SJSA1 (cell line): ENCODE measurements at regions not wholly inside any gene's neighbourhood (a gene's known extent, or its start where the extent isn't known, plus 50 kb on each side); places are given as distances from the start of the nearest gene placed in this dataset.
"Not testable (repeated sequence)": the region's sequence is repeated elsewhere in the genome, so short reads cannot be mapped to it uniquely, and the experiment has no call there.

Source experiments
- DNase-seq, 2 experiments: peaks; one replicate each; pipeline ENCODE4 v3.0.0-alpha.2; 2015 to 2020; ENCODE audit warnings: low spot score in 2 of 2, low read depth in 1 of 2
- H3K27ac ChIP-seq: fragments of 250-450 bp; sonication (Bioruptor Pico); 2 replicates; pipeline ENCODE4 v1.5.1; 2020; ENCODE audit warnings: mild to moderate bottlenecking, moderate library complexity
- H3K27me3 ChIP-seq: fragments of 250-450 bp; sonication (Bioruptor Pico); replicated peaks from 2 replicates; pipeline ENCODE4 v1.5.1; 2020; ENCODE audit warnings: mild to moderate bottlenecking, moderate library complexity
- H3K36me3 ChIP-seq: fragments of 250-450 bp; sonication (Bioruptor Pico); 2 replicates; pipeline ENCODE4 v1.5.1; 2020; ENCODE audit warnings: mild to moderate bottlenecking
- H3K4me1 ChIP-seq: fragments of 250-450 bp; sonication (Bioruptor Pico); replicated peaks from 2 replicates; pipeline ENCODE4 v1.6.1; 2021; ENCODE audit warnings: mild to moderate bottlenecking
- H3K4me3 ChIP-seq: fragments of 250-450 bp; sonication (Bioruptor Pico); 2 replicates; pipeline ENCODE4 v1.5.1; 2020; ENCODE audit warnings: mild to moderate bottlenecking
- H3K9me3 ChIP-seq: fragments of 250-450 bp; sonication (Bioruptor Pico); replicated peaks from 2 replicates; pipeline ENCODE4 v1.5.1; 2020; ENCODE audit warnings: mild to moderate bottlenecking

GRCh38 chr6:74268815-74269599 is 573.0 kb downstream of the CD109 start:
- H3K27me3 ChIP-seq = no peaks in the 10 kb centered on the region
- H3K4me3 ChIP-seq = no peak overlapping the region
- H3K9me3 ChIP-seq = no peaks in the 10 kb centered on the region
- H3K27ac ChIP-seq = no peak overlapping the region
- H3K4me1 ChIP-seq = peaks cover 8% of the 10 kb centered on the region; the same call in 1 of the 2 replicates
- H3K36me3 ChIP-seq = no peaks in the 10 kb centered on the region
- DNase-seq = peak in 1 of 2 experiments; percentile 22

- H3K4me3 ChIP-seq = no peak overlapping the region
- H3K36me3 ChIP-seq = no peaks in the 10 kb centered on the region
- H3K27ac ChIP-seq = no peak overlapping the region
- H3K4me1 ChIP-seq = peaks cover 7% of the 10 kb centered on the region
- H3K9me3 ChIP-seq = 0 out of 2 replicates have a peak, but pooled peaks cover 3% of the 10 kb centered on the region
- DNase-seq = no peak
- H3K27me3 ChIP-seq = no peaks in the 10 kb centered on the region
These were observed 564.0 kb downstream of the CD109 start for GRCh38 chr6:74259981-74260380.

GRCh38 chr6:74256781-74257180 is 560.8 kb downstream of the CD109 start:
- Histone ChIP-seq H3K27ac (no peak overlapping the region), H3K27me3 (no peaks in the 10 kb centered on the region), H3K4me3 (no peak overlapping the region), H3K4me1 (peaks cover 7% of the 10 kb centered on the region), H3K36me3 (no peaks in the 10 kb centered on the region), H3K9me3 (0 out of 2 replicates have a peak, but pooled peaks cover 3% of the 10 kb centered on the region)
- no peak for DNase-seq

- Histone ChIP-seq H3K4me1 (peaks cover 7% of the 10 kb centered on the region), H3K9me3 (0 out of 2 replicates have a peak, but pooled peaks cover 3% of the 10 kb centered on the region), H3K27me3 (no peaks in the 10 kb centered on the region), H3K36me3 (no peaks in the 10 kb centered on the region), H3K27ac (no peak overlapping the region), H3K4me3 (no peak overlapping the region)
- DNase-seq = no peak
These were observed 560.4 kb downstream of the CD109 start for GRCh38 chr6:74256381-74256780.

- H3K9me3 ChIP-seq, DNase-seq, H3K27ac ChIP-seq, H3K36me3 ChIP-seq, H3K27me3 ChIP-seq, H3K4me3 ChIP-seq: not testable (repeated sequence)
- H3K4me1 ChIP-seq = peaks cover 16% of the 10 kb centered on the region
These were observed 559.0 kb downstream of the CD109 start for GRCh38 chr6:74255007-74255406.

- H3K27me3 ChIP-seq, H3K4me3 ChIP-seq, H3K36me3 ChIP-seq, DNase-seq, H3K27ac ChIP-seq, H3K9me3 ChIP-seq: not testable (repeated sequence)
- peaks cover 25% of the 10 kb centered on the region for H3K4me1 ChIP-seq
These were observed 558.1 kb downstream of the CD109 start for GRCh38 chr6:74254147-74254546.

GRCh38 chr6:74253261-74253660 is 557.3 kb downstream of the CD109 start:
- peaks cover 28% of the 10 kb centered on the region for H3K4me1 ChIP-seq
- no peak overlapping the region for H3K4me3 ChIP-seq
- no peak overlapping the region for H3K27ac ChIP-seq
- H3K27me3 ChIP-seq = no peaks in the 10 kb centered on the region
- no peak for DNase-seq
- H3K36me3 ChIP-seq = no peaks in the 10 kb centered on the region
- H3K9me3 ChIP-seq = 0 out of 2 replicates have a peak, but pooled peaks cover 3% of the 10 kb centered on the region

GRCh38 chr6:74250161-74250818 is 554.3 kb downstream of the CD109 start:
- no peaks in the 10 kb centered on the region for H3K36me3 ChIP-seq
- H3K27ac ChIP-seq = peak overlapping the region; percentile 26
- peaks cover 21% of the 10 kb centered on the region for H3K4me1 ChIP-seq
- no peaks in the 10 kb centered on the region for H3K27me3 ChIP-seq
- DNase-seq = peak in 1 of 2 experiments; percentile 23
- H3K4me3 ChIP-seq = no peak overlapping the region
- no peaks in the 10 kb centered on the region for H3K9me3 ChIP-seq

GRCh38 chr6:74249658-74250057 is 553.7 kb downstream of the CD109 start:
- Histone ChIP-seq H3K4me1 (peaks cover 21% of the 10 kb centered on the region), H3K9me3 (no peaks in the 10 kb centered on the region), H3K27ac (peak overlapping the region; percentile 53), H3K4me3 (no peak overlapping the region), H3K27me3 (no peaks in the 10 kb centered on the region), H3K36me3 (no peaks in the 10 kb centered on the region)
- peak in 1 of 2 experiments; percentile 60 for DNase-seq

GRCh38 chr6:74248966-74249365 is 553.0 kb downstream of the CD109 start:
- peak overlapping the region; percentile 53 for H3K27ac ChIP-seq
- no peaks in the 10 kb centered on the region for H3K9me3 ChIP-seq
- peaks cover 21% of the 10 kb centered on the region for H3K4me1 ChIP-seq
- no peaks in the 10 kb centered on the region for H3K27me3 ChIP-seq
- no peaks in the 10 kb centered on the region for H3K36me3 ChIP-seq
- DNase-seq = no peak
- no peak overlapping the region for H3K4me3 ChIP-seq

- H3K36me3 ChIP-seq = no peaks in the 10 kb centered on the region
- no peaks in the 10 kb centered on the region for H3K9me3 ChIP-seq
- no peak overlapping the region for H3K27ac ChIP-seq
- H3K4me1 ChIP-seq = no peaks in the 10 kb centered on the region
- H3K27me3 ChIP-seq = no peaks in the 10 kb centered on the region
- no peak for DNase-seq
- H3K4me3 ChIP-seq = no peak overlapping the region
These were observed 526.8 kb downstream of the CD109 start for GRCh38 chr6:74222768-74223333.

- Histone ChIP-seq H3K9me3 (no peaks in the 10 kb centered on the region), H3K4me1 (no peaks in the 10 kb centered on the region)
- no peak for DNase-seq
These were observed 518.0 kb downstream of the CD109 start for GRCh38 chr6:74213995-74214394.

GRCh38 chr6:74208239-74208638 is 512.2 kb downstream of the CD109 start:
- Histone ChIP-seq H3K27ac (no peak overlapping the region), H3K4me3 (no peak overlapping the region), H3K36me3 (no peaks in the 10 kb centered on the region), H3K9me3 (peaks cover 3% of the 10 kb centered on the region; the same call in 1 of the 2 replicates), H3K4me1 (no peaks in the 10 kb centered on the region), H3K27me3 (no peaks in the 10 kb centered on the region)
- DNase-seq = no peak

More at GRCh38 chr6:74213995-74214394, 518.0 kb downstream of the CD109 start:
- Histone ChIP-seq H3K36me3 (no peaks in the 10 kb centered on the region), H3K4me3 (no peak overlapping the region), H3K27me3 (no peaks in the 10 kb centered on the region), H3K27ac (no peak overlapping the region)
